ENCODE measurements at regions not wholly inside any gene's neighbourhood (a gene's known extent, or its start where the extent isn't known, plus 50 kb on each side); places are given as distances from the start of the nearest gene placed in this dataset.

DNA sequence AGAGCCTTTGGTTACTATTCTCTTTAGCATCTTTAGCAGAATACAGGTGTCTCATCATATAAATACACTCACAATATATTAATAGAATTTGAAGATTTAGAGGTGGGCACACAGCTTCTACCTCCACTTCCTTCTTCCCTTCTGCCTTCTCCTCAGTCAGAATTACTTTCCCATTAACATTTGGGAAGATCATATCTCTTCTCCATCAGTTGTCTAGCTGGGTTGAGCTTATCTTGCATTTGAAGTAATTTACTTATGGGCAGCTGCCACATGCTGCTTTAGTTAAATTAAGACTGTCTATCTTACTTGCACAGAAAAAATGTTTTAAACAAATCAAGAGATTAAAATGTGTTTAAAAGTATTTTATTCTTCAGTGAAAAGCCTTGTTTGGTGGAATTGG is 110.1 kb upstream of the ASIC2 start:
- in situ Hi-C loops (cut with HindIII; ENCODE audit: low sequenced_read_pairs): no loop called here

DNA sequence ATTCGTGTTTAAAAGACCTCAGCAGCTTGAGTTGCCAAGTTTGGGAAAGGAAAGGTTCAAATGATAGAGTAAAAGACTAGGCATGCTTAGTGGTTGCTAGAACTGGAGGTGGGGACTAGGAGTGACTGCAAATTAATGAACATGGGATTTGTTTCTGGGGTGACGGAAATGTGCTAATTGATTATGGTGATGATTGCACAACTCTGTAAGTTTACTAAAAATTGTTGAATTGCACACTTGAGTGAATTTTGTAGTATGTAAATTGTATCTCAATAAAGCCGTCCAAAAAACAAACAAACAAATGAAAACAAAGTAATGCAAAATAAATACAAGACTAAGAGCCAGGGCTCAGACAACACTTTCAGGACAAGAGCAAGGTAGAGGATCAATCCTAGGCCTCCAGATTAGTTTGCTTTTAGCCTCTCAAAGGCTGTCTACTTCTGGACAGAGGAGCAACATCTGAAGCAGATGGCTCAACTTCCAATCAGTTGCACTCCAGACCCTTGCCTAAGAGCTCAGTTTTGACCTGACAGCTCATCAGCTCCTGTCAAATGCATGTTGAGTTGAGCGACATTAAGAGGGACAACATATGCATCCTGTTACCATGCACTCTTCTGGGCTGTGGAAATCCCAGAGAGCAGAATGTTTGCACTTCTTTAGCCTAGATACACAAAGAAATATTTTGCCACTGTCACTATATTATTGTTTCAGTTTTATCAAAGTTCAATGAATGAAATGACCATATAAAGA is 111.2 kb upstream of the ASIC2 start:
- in situ Hi-C loops (cut with HindIII; ENCODE audit: low sequenced_read_pairs): no loop called here

DNA sequence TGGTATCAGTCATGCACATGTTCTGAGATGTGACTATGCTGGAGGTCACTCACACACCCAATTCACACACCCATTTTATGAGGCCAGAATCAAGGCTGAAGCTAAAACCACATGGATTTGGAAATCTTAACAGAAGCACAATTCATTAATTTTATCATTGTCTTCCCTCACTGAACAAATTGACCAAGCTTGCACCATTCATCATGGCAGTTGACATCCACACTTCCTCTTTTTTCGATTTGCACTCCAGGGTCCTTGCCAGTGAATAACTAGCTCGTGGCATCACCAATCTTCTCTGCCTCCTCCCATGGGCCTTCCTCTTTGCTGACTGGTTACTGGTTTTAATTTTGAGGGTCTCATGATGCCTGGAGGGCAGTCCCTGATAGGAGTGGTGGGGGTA is 123.0 kb upstream of the ASIC2 start:
- in situ Hi-C loops (cut with HindIII; ENCODE audit: low sequenced_read_pairs): no loop called here

DNA sequence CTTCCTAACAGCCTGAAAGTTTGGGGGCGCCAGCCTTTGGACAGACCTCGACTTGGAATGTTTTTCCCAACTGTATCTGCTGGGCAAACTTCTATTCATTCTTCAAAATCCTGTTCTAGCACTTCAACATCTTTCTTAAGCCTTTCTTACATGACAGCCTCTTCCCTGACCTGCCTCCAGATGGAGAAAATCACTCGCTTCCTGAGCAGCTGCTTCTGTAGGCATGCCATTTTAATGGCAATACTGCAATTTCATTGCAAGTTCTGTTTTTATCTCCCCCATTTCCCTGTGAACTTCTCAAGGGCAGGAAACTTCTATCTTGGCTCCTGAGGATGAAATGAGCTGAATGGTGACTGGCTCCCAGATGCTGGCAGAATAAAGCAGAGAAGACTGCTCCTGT is 128.8 kb upstream of the ASIC2 start:
- in situ Hi-C loops (cut with HindIII; ENCODE audit: low sequenced_read_pairs): no loop called here

GRCh38 chr17:33433581-33433980 is 140.5 kb upstream of the ASIC2 start:
- in situ Hi-C loops (cut with HindIII; ENCODE audit: low sequenced_read_pairs): no loop called here

DNA sequence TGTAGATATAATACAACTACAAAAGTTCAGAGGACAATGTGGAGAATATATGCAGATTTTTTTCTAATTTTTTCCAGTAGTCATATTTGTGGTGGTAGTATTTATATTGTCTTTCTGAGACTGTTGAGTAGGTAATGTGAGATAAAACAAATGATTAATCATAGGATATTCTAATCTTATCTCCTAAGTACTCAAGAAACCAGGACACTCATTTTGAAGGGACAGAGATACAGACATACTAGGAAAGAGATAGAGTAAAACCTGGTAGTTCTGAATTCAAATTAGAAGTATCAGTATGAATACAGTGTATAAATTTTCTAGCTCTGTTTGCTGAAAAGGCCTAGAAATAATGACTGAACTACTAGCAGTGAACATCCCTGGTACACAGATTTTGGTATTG is 141.7 kb upstream of the ASIC2 start:
- in situ Hi-C loops (cut with HindIII; ENCODE audit: low sequenced_read_pairs): no loop called here

DNA sequence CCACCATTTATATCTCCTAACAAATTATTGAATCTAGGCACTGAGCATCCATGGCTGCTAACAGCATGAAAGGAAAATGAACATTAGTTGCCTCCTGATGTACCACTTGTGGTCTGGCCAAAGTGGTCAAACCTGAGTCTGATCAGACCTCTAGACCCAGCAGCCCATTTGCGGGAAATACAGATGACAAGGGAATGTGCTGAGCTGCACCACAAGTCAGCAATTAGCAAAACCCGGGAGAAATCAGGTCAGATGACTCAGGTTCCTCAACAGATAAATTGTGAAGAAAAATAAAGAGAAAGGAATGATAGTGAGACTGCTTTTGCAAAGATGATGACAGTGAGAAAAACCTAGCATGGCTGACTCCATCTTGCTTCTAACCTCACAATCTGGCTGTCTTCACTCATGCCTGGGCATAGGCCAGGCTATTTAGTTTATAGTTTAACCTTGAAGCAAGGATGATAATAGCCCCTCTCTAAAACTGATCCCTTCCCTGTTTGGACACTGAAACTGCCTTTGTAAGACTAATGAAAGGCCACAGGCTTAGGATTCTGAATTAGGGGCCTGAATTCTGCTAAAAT is 142.7 kb upstream of the ASIC2 start:
- in situ Hi-C loops (cut with HindIII; ENCODE audit: low sequenced_read_pairs): no loop called here

DNA sequence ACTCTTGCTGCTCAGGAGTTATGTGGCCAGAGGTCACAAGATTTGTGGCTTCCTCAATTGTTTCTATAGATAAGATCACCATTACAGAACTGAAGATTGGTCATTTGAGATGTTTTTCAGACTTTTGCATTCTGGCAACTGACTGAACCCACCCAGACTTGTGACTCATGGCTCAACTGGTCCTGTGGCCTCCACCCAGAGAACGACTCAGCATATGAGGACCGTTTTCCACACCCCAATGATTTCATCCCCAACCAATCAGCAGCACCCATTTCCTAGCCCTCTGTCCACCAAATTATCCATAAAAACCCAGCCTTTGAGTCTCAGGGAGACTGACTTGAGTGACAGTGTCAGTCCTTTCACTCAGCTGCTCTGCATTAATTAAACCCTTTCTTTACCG is 143.2 kb upstream of the ASIC2 start:
- in situ Hi-C loops (cut with HindIII; ENCODE audit: low sequenced_read_pairs): no loop called here

- in situ Hi-C loops (cut with HindIII; ENCODE audit: low sequenced_read_pairs): no loop called here
These were observed 145.0 kb upstream of the ASIC2 start for GRCh38 chr17:33438139-33438538.

DNA sequence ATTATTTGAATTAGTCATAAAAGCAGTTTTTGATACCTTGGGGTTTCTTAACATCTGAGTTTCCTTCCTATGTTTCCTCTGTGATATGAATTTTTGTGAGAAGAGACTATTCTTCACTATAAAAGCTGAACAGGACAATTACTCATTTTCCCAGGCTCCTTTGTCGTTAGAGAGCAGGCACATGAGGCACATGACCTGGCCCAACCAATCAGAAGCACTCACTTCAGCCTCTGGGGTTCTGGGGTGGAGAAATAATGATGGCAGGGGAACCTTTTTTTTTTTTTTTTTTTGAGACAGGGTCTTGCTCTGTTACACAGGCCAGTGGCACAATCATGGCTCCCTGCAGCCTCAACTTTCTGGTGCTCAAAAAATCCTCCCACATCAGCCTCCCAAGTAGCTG is 145.5 kb upstream of the ASIC2 start:
- in situ Hi-C loops (cut with HindIII; ENCODE audit: low sequenced_read_pairs): no loop called here

GRCh38 chr17:33442320-33442719 is 149.2 kb upstream of the ASIC2 start:
- in situ Hi-C loops (cut with HindIII; ENCODE audit: low sequenced_read_pairs): no loop called here

DNA sequence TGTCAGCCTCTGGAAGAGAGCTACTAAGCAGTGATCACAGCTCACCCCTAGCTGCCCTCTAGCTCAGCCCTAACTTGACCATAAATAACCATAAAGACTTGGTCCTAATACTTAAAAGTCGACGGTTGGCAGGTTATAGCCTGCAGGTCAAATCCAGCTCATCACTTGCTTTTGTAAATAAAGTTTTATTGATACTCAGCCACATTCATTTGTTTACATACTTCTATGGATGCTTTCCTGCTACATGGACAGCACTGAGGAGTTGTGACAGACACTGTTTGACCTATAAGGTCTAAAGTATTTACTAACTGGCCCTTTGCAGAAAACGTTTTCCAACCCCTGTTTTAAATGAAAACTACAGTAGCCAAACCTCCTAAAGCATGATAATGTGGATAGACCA is 151.6 kb upstream of the ASIC2 start:
- in situ Hi-C loops (cut with HindIII; ENCODE audit: low sequenced_read_pairs): no loop called here

- in situ Hi-C loops (cut with HindIII; ENCODE audit: low sequenced_read_pairs): no loop called here
These were observed 154.0 kb upstream of the ASIC2 start for GRCh38 chr17:33447090-33447489.

GRCh38 chr17:33451221-33451620 is 158.1 kb upstream of the ASIC2 start:
- in situ Hi-C loops (cut with HindIII; ENCODE audit: low sequenced_read_pairs): no loop called here

- in situ Hi-C loops (cut with HindIII; ENCODE audit: low sequenced_read_pairs): no loop called here
These were observed 164.4 kb upstream of the ASIC2 start for GRCh38 chr17:33457477-33457876.

DNA sequence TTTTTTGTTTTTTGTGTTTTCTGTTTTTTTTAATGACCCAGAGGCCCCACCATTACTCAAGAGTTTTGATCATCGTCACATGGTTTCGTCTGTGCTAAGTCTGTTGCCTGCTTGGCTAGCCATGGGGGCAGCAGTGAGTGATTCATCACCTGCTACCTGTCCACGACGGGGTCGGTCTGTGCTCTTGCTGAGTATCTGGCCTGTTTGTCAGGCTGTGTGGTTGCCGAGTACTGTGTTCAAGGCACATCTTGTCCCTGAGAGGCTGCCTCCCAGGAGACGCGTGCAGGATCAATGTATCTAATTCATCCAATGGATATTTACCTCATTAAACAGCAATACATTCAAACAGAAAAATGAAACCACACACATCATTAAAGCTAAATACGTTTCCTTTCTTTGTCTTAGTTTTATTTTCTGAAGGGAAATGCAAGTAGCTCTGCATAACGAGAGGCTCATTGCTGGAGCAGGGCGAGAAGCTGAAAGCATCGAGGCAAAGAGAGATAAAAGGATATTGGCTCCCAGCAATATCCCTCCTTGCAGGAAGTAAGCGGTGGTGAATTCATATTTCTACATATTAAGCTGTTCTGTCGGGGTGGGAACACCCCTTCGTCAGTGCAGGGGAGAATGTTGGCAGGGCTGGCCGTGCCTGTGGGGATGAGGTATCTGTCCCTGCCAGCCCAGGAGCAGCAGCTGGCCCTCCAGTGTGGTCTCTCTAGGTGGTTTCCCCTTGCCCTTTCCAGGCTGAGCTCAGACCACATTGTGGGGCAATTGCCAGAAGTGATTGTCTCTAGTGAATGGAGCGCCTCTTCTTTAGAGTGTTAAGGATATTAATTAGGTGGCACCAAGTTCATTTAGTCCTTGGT is 166.2 kb upstream of the ASIC2 start:
- in situ Hi-C loops (cut with HindIII; ENCODE audit: low sequenced_read_pairs): no loop called here

GRCh38 chr17:33460781-33461450 is 167.8 kb upstream of the ASIC2 start:
- in situ Hi-C loops (cut with HindIII; ENCODE audit: low sequenced_read_pairs): no loop called here

DNA sequence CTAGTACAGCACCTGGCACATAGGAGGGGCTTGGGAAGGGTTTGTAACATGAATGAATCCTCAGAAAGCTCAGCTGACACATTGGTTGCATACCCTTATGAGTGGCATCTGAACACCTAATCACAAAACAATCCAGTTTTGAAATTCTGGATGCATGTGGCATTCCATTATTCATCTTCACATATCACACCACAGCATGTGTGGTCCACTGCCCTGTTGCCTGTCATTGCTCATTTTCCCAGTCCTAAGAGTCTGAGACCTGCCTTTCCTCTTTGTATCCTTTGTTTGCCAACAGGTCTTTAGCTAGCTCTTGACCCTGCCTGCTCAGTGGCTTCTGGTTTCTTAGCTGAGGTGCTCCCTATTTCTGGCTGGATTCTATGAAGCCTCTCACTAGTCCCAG is 170.8 kb upstream of the ASIC2 start:
- in situ Hi-C loops (cut with HindIII; ENCODE audit: low sequenced_read_pairs): no loop called here

DNA sequence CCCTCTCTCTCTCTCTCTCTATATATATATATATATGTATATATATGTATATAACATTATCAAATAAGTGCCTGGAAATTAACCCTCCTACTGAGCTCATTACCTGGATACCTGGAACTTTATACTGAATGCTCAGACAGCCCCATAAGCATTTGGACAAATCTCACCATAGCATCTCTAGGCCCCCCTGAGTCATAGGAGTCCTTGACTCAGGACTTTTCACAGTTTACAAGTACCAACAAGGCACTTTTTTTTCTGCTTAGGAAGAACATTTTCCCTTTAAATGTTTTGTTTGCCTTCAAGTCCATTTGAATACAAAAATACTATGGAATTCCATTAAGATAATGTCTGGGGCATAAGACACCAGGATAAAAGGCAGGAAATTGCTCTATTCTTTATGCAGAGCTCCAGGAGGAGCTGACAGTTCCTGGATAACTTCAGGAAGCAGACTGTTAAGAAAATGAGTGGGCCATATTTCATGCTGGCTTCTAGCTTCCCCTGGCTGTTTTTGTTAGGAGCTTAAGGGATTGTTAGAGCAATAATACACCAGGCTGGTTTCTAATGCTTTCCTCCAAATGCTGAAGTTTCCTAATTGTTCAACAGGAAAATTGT is 171.7 kb upstream of the ASIC2 start:
- in situ Hi-C loops (cut with HindIII; ENCODE audit: low sequenced_read_pairs): no loop called here

DNA sequence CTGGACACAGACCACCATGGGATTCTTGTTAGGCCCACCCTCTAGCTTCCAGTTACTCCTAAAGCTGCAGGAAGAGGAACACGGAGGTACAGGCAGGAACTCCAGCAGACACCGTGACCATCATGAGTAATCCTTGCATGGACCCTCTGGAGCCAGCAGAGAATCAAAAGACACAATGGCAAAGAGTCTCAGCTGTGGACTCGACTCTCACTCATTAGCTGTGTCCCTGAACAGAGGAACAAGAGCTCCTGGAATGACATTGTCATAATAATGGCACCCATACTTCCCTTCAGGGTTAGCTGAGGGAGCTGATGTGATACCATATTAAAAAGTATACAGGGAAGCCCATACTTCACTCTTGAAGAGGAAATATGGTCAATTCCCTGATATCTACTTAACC is 176.3 kb upstream of the ASIC2 start:
- in situ Hi-C loops (cut with HindIII; ENCODE audit: low sequenced_read_pairs): no loop called here

GRCh38 chr17:33469911-33470310 is 176.8 kb upstream of the ASIC2 start:
- in situ Hi-C loops (cut with HindIII; ENCODE audit: low sequenced_read_pairs): no loop called here

Data from DLD1 (cell line).